A673 (cell line): ENCODE measurements at regions not wholly inside any gene's neighbourhood (a gene's known extent, or its start where the extent isn't known, plus 50 kb on each side); places are given as distances from the start of the nearest gene placed in this dataset.

Experiments used
- CTCF ChIP-seq: fragments of 300-800, 200-600 bp; sonication (generic); conservative IDR thresholded peaks from 2 replicates; pipeline ENCODE4 v1.5.1; 2017; ENCODE audit warnings: low read depth, mild to moderate bottlenecking, antibody characterized with exemption, low read length, moderate library complexity, mixed read lengths
- EZH2 ChIP-seq: fragments of 200-600 bp; sonication (generic); IDR thresholded peaks from 2 replicates; pipeline ENCODE4 v1.6.1; 2017; ENCODE audit warnings: borderline replicate concordance, low read depth, mild to moderate bottlenecking, mixed read lengths, antibody characterized with exemption, low read length; ENCODE audit not compliant: poor library complexity, severe bottlenecking

GRCh38 chr7:81140775-81141174 is 221.9 kb upstream of the SEMA3C start:
- TF ChIP-seq CTCF (no peak), EZH2 (no peak)
